ENCODE measurements at regions not wholly inside any gene's neighbourhood (a gene's known extent, or its start where the extent isn't known, plus 50 kb on each side); places are given as distances from the start of the nearest gene placed in this dataset.
A peak's percentile ranks its signal among the peaks of the same experiment; 100 is the strongest.

DNA sequence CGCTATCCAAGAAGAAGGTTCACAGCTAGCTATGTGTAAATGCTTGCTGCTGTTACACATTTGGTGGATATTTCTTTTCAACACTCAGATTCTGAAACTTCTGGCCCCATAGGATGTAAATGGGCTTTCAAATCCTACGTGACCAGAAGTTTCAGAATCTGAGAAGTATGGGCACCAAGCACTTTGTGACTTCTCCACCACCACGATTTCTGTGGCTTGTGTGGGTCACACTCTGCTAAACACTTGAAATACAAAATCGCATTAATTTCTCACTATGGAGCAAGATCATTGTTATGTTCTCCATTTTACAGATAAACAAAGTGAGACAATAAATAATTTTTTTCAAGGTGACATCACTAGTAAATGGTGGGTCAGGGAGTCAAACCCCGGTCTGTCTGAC is 259.4 kb upstream of the JADE1 start:
- Histone ChIP-seq H3K4me3 (no peak overlapping the region), H3K27ac (no peak overlapping the region), H3K27me3 (no peaks in the 10 kb centered on the region), H3K4me1 (peaks cover 0 to 17% (median 12%) of the 10 kb centered on the region in 12 donors), H3K36me3 (no peaks in the 10 kb centered on the region), H3K9me3 (peaks cover 0 to 9% (median 0%) of the 10 kb centered on the region in 12 donors)
- no peak for DNase-seq
- TF ChIP-seq CTCF (IDR thresholded peaks at IDR 0.05) (no peak), POLR2A (IDR thresholded peaks at IDR 0.05) (no peak)
- intact Hi-C loops (cut with DNase I): loop anchor here in 6 of 10 donors (5.0 to 10.0 kb wide), 6 partner anchors 85 to 263 kb away; partner anchors contain the start of gene PGRMC2 (in 1 of the 6)
- WGBS, 4 donors: 95 to 98% (median 96%) methylated on average over 5 of the region's 5 CpGs
- ATAC-seq: no peak

- Histone ChIP-seq H3K9me3 (peaks cover 0 to 9% (median 0%) of the 10 kb centered on the region in 12 donors), H3K27ac (no peak overlapping the region), H3K36me3 (no peaks in the 10 kb centered on the region), H3K27me3 (no peaks in the 10 kb centered on the region), H3K4me3 (no peak overlapping the region), H3K4me1 (peaks cover 0 to 17% (median 12%) of the 10 kb centered on the region in 12 donors)
- intact Hi-C loops (cut with DNase I): loop anchor here in 7 of 10 donors (5.0 to 10.0 kb wide), 6 partner anchors 85 to 262 kb away; partner anchors contain the start of gene PGRMC2 (in 1 of the 7)
- no peak for ATAC-seq
- TF ChIP-seq CTCF (IDR thresholded peaks at IDR 0.05): no peak
- TF ChIP-seq POLR2A (IDR thresholded peaks at IDR 0.05): no peak
- 98 to 100% (median 99%) methylated on average over 1 of the region's 1 CpG for WGBS, 4 donors
- DNase-seq: no peak
Measured at GRCh38 chr4:128549636-128550035, 259.9 kb upstream of the JADE1 start.

DNA sequence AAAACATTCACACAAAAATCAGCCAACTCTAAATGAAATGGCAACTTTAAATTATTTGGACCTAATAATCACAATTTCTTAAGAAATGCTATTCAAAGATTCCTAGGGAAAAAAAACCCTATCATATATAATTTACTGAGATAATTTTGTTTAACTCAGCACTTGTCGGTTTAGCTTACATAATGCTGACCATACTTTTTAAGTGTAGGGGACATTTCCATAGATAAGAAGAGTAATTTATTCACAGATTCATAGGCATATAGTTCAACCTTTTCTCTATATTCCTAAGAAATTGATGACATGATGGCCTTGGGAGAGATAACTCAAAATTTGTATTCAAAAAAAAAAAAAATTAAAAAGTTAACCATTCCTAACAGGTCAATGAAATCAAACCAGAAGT is 260.8 kb upstream of the PGRMC2 start:
- no peak for ATAC-seq
- TF ChIP-seq CTCF (IDR thresholded peaks at IDR 0.05) (no peak), POLR2A (IDR thresholded peaks at IDR 0.05) (no peak)
- H3K36me3 ChIP-seq: no peaks in the 10 kb centered on the region
- H3K9me3 ChIP-seq: peaks cover 0 to 9% (median 0%) of the 10 kb centered on the region in 12 donors
- H3K4me3 ChIP-seq: no peak overlapping the region
- WGBS, 4 donors: 95 to 98% (median 96%) methylated on average over 1 of the region's 1 CpG
- no peak overlapping the region for H3K27ac ChIP-seq
- intact Hi-C loops (cut with DNase I): loop anchor here in 1 of 10 donors (10.0 kb wide), 1 partner anchor 94 kb away; no protein-coding TSS in a partner anchor
- no peak for DNase-seq
- peaks cover 0 to 13% (median 4%) of the 10 kb centered on the region in 12 donors for H3K4me1 ChIP-seq
- H3K27me3 ChIP-seq: no peaks in the 10 kb centered on the region

DNA sequence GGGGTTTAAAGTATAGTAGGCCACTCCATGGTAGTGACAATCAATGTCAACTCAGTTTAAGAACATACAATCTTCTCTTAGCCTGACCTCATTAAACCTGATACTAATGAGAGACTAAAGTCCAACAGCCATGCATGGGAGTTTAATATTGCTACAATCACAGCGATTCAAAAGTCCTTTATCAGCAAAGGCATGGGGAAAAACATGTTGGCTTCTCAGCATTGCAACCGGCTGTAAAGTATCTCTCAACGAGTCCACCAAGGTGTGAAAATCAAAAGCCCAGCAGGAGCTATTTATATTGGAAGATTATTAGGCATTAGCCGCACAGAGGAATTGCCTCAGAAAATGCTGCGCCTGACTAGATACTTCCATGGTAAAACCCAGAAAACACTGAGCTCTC is 256.7 kb upstream of the PGRMC2 start:
- ATAC-seq (peak; percentile 41 to 60 (median 54)), DNase-seq (no peak)
- WGBS, 4 donors: 53 to 66% (median 57%) methylated on average over 5 of the region's 5 CpGs
- Histone ChIP-seq H3K36me3 (no peaks in the 10 kb centered on the region), H3K4me3 (no peak overlapping the region), H3K9me3 (no peaks in the 10 kb centered on the region), H3K27ac (peak overlapping the region in 2 of 12 donors; percentile 14), H3K27me3 (no peaks in the 10 kb centered on the region), H3K4me1 (peaks cover 0 to 9% (median 0%) of the 10 kb centered on the region in 12 donors)
- TF ChIP-seq POLR2A (IDR thresholded peaks at IDR 0.05): no peak
- TF ChIP-seq CTCF (IDR thresholded peaks at IDR 0.05): no peak
- intact Hi-C loops (cut with DNase I): loop anchor here in 1 of 10 donors (10.0 kb wide), 1 partner anchor 89 kb away; no protein-coding TSS in a partner anchor

Measured in heart left ventricle (tissue), 16 donors.